DND-41 (cell line): ENCODE measurements at regions not wholly inside any gene's neighbourhood (a gene's known extent, or its start where the extent isn't known, plus 50 kb on each side); places are given as distances from the start of the nearest gene placed in this dataset.

Experiments used
- ATAC-seq: fragments of 200-7000 bp; cut with Tn5 transposase; 3 replicates; pipeline ENCODE4 v1.9.1; 2021; ENCODE audit warnings: low read depth; ENCODE audit not compliant: insufficient read depth
- DNase-seq: peaks from one replicate; pipeline ENCODE4 v3.0.0-alpha.2; 2020
- H2AFZ ChIP-seq: 2 replicates; pipeline ENCODE4 v1.6.0; 2012; ENCODE audit warnings: low read depth, low read length
- H3K27ac ChIP-seq: 2 replicates; pipeline ENCODE4 v1.5.1; 2012; ENCODE audit warnings: low read length, inconsistent platforms
- H3K27me3 ChIP-seq: fragments of 200-600 bp; sonication (generic); 2 replicates; pipeline ENCODE4 v1.6.0; 2012; ENCODE audit warnings: low read length, mild to moderate bottlenecking, inconsistent platforms; ENCODE audit not compliant: insufficient read depth, poor library complexity
- H3K36me3 ChIP-seq: 2 replicates; pipeline ENCODE4 v1.5.1; 2012; ENCODE audit warnings: low read length, inconsistent platforms; ENCODE audit not compliant: insufficient read depth
- H3K4me1 ChIP-seq: 2 replicates; pipeline ENCODE4 v1.5.1; 2012; ENCODE audit warnings: mild to moderate bottlenecking, low read length; ENCODE audit not compliant: insufficient read depth
- H3K4me2 ChIP-seq: 2 replicates; pipeline ENCODE4 v1.6.0; 2012; ENCODE audit warnings: mild to moderate bottlenecking, moderate library complexity, low read length, inconsistent platforms; ENCODE audit not compliant: insufficient read depth
- H3K4me3 ChIP-seq, 2 experiments: fragments of 200-600 bp in 1 of 2; shearing (Covaris generic) in 1 of 2; 2 replicates each; pipeline ENCODE4 v1.5.1; 2012 to 2016; ENCODE audit warnings: inconsistent platforms in 2 of 2, low read length in 2 of 2, mild to moderate bottlenecking in 2 of 2, low read depth in 1 of 2, moderate library complexity in 1 of 2
- H3K79me2 ChIP-seq: 2 replicates; pipeline ENCODE4 v1.6.0; 2012; ENCODE audit warnings: low read length, inconsistent platforms; ENCODE audit not compliant: insufficient read depth
- H3K9ac ChIP-seq: 2 replicates; pipeline ENCODE4 v1.6.0; 2012; ENCODE audit warnings: low read depth, mild to moderate bottlenecking, inconsistent platforms, low read length, moderate library complexity
- H3K9me3 ChIP-seq: 2 replicates; pipeline ENCODE4 v1.5.1; 2012; ENCODE audit warnings: low read length, moderate library complexity, mild to moderate bottlenecking, inconsistent platforms; ENCODE audit not compliant: insufficient read depth, severe bottlenecking
- H4K20me1 ChIP-seq: 2 replicates; pipeline ENCODE4 v1.6.0; 2012; ENCODE audit warnings: low read length; ENCODE audit not compliant: insufficient read depth
- CTCF ChIP-seq: IDR thresholded peaks from 2 replicates; pipeline ENCODE4 v1.5.1; 2012; ENCODE audit warnings: borderline replicate concordance, low read length, moderate library complexity, mild to moderate bottlenecking; ENCODE audit not compliant: poor library complexity, severe bottlenecking; ENCODE audit errors: extremely low read depth
- EZH2 ChIP-seq: IDR thresholded peaks from 3 replicates; pipeline ENCODE4 v1.6.1; 2012; ENCODE audit warnings: borderline replicate concordance, low read depth, mild to moderate bottlenecking, moderate library complexity, low read length, inconsistent platforms; ENCODE audit not compliant: severe bottlenecking

- Histone ChIP-seq H3K4me3 (no peak overlapping the region), H3K27me3 (no peaks in the 10 kb centered on the region), H3K9ac (no peak overlapping the region), H3K9me3 (no peaks in the 10 kb centered on the region), H3K4me2 (no peak overlapping the region), H3K27ac (no peak overlapping the region), H4K20me1 (no peaks in the 10 kb centered on the region), H3K36me3 (no peaks in the 10 kb centered on the region), H3K4me1 (no peaks in the 10 kb centered on the region), H2AFZ (no peak overlapping the region), H3K79me2 (no peaks in the 10 kb centered on the region)
- ATAC-seq (no peak), DNase-seq (no peak)
- TF ChIP-seq EZH2, result no peak
- TF ChIP-seq CTCF, result no peak
These were observed 315.6 kb upstream of the HAND2 start for GRCh38 chr4:173845580-173845979.

- DNase-seq, result no peak
- Histone ChIP-seq H3K27me3 (no peaks in the 10 kb centered on the region), H3K79me2 (no peaks in the 10 kb centered on the region)
These were observed 309.8 kb upstream of the HAND2 start for GRCh38 chr4:173839865-173840264.

GRCh38 chr4:173837517-173837916 is 307.5 kb upstream of the HAND2 start:
- Histone ChIP-seq H3K4me1 (no peaks in the 10 kb centered on the region), H3K9ac (no peak overlapping the region), H3K27me3 (no peaks in the 10 kb centered on the region), H3K9me3 (no peaks in the 10 kb centered on the region), H3K27ac (no peak overlapping the region), H3K4me3 (no peak overlapping the region), H3K36me3 (no peaks in the 10 kb centered on the region), H2AFZ (no peak overlapping the region), H4K20me1 (no peaks in the 10 kb centered on the region), H3K4me2 (no peak overlapping the region), H3K79me2 (no peaks in the 10 kb centered on the region)
- no peak for DNase-seq
- TF ChIP-seq EZH2, result no peak
- ATAC-seq, result no peak

More at GRCh38 chr4:173839865-173840264, 309.8 kb upstream of the HAND2 start:
- no peak overlapping the region for H3K9ac ChIP-seq
- no peaks in the 10 kb centered on the region for H3K9me3 ChIP-seq
- no peaks in the 10 kb centered on the region for H4K20me1 ChIP-seq
- no peaks in the 10 kb centered on the region for H3K36me3 ChIP-seq
- ATAC-seq, result no peak
- no peaks in the 10 kb centered on the region for H3K4me1 ChIP-seq
- no peak overlapping the region for H3K4me2 ChIP-seq
- H3K27ac ChIP-seq, result no peak overlapping the region
- H3K4me3 ChIP-seq, result no peak overlapping the region
- TF ChIP-seq CTCF (no peak), EZH2 (no peak)
- no peak overlapping the region for H2AFZ ChIP-seq

- DNase-seq, result no peak
- no peaks in the 10 kb centered on the region for H3K27me3 ChIP-seq
- TF ChIP-seq EZH2 (no peak), CTCF (no peak)
- no peaks in the 10 kb centered on the region for H3K4me1 ChIP-seq
- ATAC-seq, result no peak
- no peaks in the 10 kb centered on the region for H3K36me3 ChIP-seq
- H3K79me2 ChIP-seq, result no peaks in the 10 kb centered on the region
- no peaks in the 10 kb centered on the region for H3K9me3 ChIP-seq
- no peak overlapping the region for H3K4me2 ChIP-seq
- H3K4me3 ChIP-seq, result no peak overlapping the region
- H2AFZ ChIP-seq, result no peak overlapping the region
- H3K9ac ChIP-seq, result no peak overlapping the region
- H3K27ac ChIP-seq, result no peak overlapping the region
- no peaks in the 10 kb centered on the region for H4K20me1 ChIP-seq
These were observed 305.9 kb upstream of the HAND2 start for GRCh38 chr4:173835903-173836302.
